ENCODE measurements at regions not wholly inside any gene's neighbourhood (a gene's known extent, or its start where the extent isn't known, plus 50 kb on each side); places are given as distances from the start of the nearest gene placed in this dataset.

DNA sequence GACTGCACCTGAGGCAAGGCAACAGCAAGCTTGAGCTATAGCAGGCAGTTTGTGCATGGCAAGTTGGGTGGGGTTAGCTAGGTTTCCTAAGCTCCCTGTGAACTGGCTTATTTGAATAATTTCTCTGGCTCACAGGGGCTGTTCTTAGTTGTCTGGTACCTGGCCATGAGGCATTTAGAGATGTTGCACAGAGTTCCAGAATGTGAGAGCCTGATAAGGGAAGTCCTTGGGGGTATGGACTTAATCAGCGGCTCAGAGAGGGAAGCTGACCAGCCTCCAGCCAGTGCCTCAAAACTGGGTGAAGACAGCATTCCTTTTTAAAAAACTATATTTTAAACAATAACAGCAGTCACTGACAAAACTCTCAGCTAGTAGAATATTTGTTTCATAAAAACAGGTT lies 307.4 kb downstream of the FZD1 start:
- TF ChIP-seq CTCF (IDR thresholded peaks at IDR 0.05; ENCODE audit: insufficient read depth, low read length, poor library complexity, severe bottlenecking) (no peak), EZH2phosphoT487 (conservative IDR thresholded peaks at IDR 0.05; ENCODE audit: low read length) (no peak)

All from SU-DHL-6 (cell line).